ENCODE measurements at regions not wholly inside any gene's neighbourhood (a gene's known extent, or its start where the extent isn't known, plus 50 kb on each side); places are given as distances from the start of the nearest gene placed in this dataset.

GRCh38 chr11:34816698-34817213 lies 99.4 kb downstream of the APIP start:
- TF ChIP-seq EZH2 (IDR thresholded peaks at IDR 0.05) (no peak), POLR2A (IDR thresholded peaks at IDR 0.05; ENCODE audit: borderline replicate concordance, extremely low read depth, insufficient read depth, insufficient read length) (no peak), CTCF (IDR thresholded peaks at IDR 0.05 in 2 of 3, conservative IDR thresholded peaks at IDR 0.05 in 1 of 3; ENCODE audit: borderline replicate concordance in 1 of 3, insufficient read depth in 1 of 3, low read depth in 2 of 3, low read length in 2 of 3) (no peak), ELF1 (IDR thresholded peaks at IDR 0.05; ENCODE audit: borderline replicate concordance, low read depth) (no peak), REST (IDR thresholded peaks at IDR 0.05; ENCODE audit: low read depth) (no peak), MAX (IDR thresholded peaks at IDR 0.05) (no peak), ZNF274 (IDR thresholded peaks at IDR 0.05; ENCODE audit: low read depth, low read length) (no peak)
- TF ChIP-seq, protein P1, sequence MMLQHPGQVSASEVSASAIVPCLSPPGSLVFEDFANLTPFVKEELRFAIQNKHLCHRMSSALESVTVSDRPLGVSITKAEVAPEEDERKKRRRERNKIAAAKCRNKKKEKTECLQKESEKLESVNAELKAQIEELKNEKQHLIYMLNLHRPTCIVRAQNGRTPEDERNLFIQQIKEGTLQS (IDR thresholded peaks at IDR 0.05) = no peak
